ENCODE measurements at regions not wholly inside any gene's neighbourhood (a gene's known extent, or its start where the extent isn't known, plus 50 kb on each side); places are given as distances from the start of the nearest gene placed in this dataset.

DNA sequence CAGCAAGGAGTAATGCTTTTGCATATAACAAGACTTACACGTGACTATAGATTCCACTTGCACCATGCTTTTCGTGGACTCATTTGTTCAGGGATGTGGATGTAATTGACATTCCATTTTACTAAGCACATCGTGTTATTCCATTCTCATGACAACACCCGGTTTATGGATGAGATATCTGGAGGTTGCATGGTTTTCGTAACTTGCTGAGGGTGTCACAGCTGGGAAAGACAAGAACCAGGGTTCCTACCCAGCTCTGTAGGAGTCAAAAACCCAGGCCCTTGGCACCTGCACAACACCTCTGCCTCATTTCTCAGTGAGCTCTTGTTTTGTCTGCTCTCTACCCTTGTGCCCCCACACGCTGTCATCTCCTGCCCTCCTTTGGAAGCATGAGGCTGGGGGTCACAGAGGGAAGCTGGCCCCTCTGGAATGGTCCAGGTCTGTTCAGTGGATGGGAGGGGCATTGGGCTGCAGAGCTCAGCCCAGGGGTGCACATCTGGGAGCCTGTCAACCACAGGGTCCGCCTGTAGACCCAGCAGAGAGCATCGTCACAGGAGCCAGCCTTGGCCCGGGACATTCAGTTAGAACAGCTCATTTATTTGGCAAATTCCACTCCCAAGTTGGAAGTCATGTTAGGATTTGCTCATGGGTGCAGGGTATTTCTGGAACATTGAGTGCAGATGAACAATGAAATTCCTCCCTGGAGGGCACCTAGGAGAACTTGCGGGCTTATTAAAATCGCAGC, 120.1 kb upstream of the TWIST2 start:
- Histone ChIP-seq H3K9ac (no peak overlapping the region), H2AFZ (ENCODE audit: low read depth) (no peak overlapping the region), H3K4me2 (peak overlapping the region; percentile 69; the same call in 1 of the 2 replicates), H3K27ac (ENCODE audit: low read depth in 2 of 2, low read length in 1 of 2) (peak overlapping the region in 1 of 2 experiments; percentile 90; a peak in 2 of 4 replicates), H3K9me2 (no peaks in the 10 kb centered on the region), H3K9me3 (no peaks in the 10 kb centered on the region), H3K4me3 (ENCODE audit: low read depth in 2 of 2, low read length in 1 of 2) (no peak overlapping the region), H3K79me2 (ENCODE audit: insufficient read depth) (no peaks in the 10 kb centered on the region), H3K4me1 (ENCODE audit: control insufficient read depth in 1 of 2, insufficient read depth in 2 of 2, low read depth in 1 of 2, low read length in 1 of 2) (peaks cover 6 to 10% of the 10 kb centered on the region in 2 experiments; a peak in 1 of 4 replicates), H3K27me3 (ENCODE audit: insufficient read depth) (no peaks in the 10 kb centered on the region), H4K20me1 (ENCODE audit: insufficient read depth) (no peaks in the 10 kb centered on the region), H3K36me3 (replicated peaks in 1 of 2; ENCODE audit: control insufficient read depth in 1 of 2, insufficient read depth in 2 of 2, low read length in 1 of 2) (no peaks in the 10 kb centered on the region), H3F3A (replicated peaks; ENCODE audit: insufficient read depth) (peaks cover 17% of the 10 kb centered on the region)
- ChIA-PET CTCF (interaction anchor here (0.8 to 1.9 kb wide), 4 partner anchors 12 to 214 kb away, joined by 3 to 9 read pairs (median 4); no protein-coding TSS in a partner anchor), POLR2A (no interaction called here)
- TF ChIP-seq YY1 (IDR thresholded peaks at IDR 0.05; ENCODE audit: low read depth) (no peak), JUND (IDR thresholded peaks at IDR 0.05) (0 out of 2 replicates have a peak, but pooled peaks have one; percentile 35), FOXJ3 (CRISPR knock-in tag; IDR thresholded peaks at IDR 0.05) (no peak), MEF2A (IDR thresholded peaks at IDR 0.05; ENCODE audit: borderline replicate concordance, low read depth) (no peak), MXI1 (IDR thresholded peaks at IDR 0.05; ENCODE audit: low read depth, low read length) (no peak), TAF1 (IDR thresholded peaks at IDR 0.05; ENCODE audit: borderline replicate concordance, low read depth, low read length) (no peak), TCF12 (IDR thresholded peaks at IDR 0.05) (peak; percentile 87), EP300 (IDR thresholded peaks at IDR 0.05; ENCODE audit: borderline replicate concordance in 1 of 2, low read depth in 1 of 2, low read length in 1 of 2) (peak; percentile 17 to 44; a peak in 2 of 4 replicates), FOSL2 (IDR thresholded peaks at IDR 0.05; ENCODE audit: borderline replicate concordance, low read depth) (no peak), NFIC (IDR thresholded peaks at IDR 0.05; ENCODE audit: borderline replicate concordance) (0 out of 2 replicates have a peak, but pooled peaks have one; percentile 7), NRF1 (IDR thresholded peaks at IDR 0.05; ENCODE audit: low read depth, low read length) (no peak), GABPA (IDR thresholded peaks at IDR 0.05; ENCODE audit: low read depth) (no peak), CHD2 (IDR thresholded peaks at IDR 0.05; ENCODE audit: low read length, partially characterized antibody) (no peak), SIN3A (IDR thresholded peaks at IDR 0.05; ENCODE audit: borderline replicate concordance, low read depth, low read length) (no peak), FOXM1 (IDR thresholded peaks at IDR 0.05; ENCODE audit: low read depth) (no peak), RFX5 (IDR thresholded peaks at IDR 0.05; ENCODE audit: low read length) (no peak), TEAD4 (IDR thresholded peaks at IDR 0.05; ENCODE audit: borderline replicate concordance, insufficient read depth) (peak; percentile 49; the same call in 1 of the 2 replicates), SMC3 (IDR thresholded peaks at IDR 0.05; ENCODE audit: low read depth, low read length) (peak; percentile 2; the same call in 1 of the 2 replicates), RXRA (IDR thresholded peaks at IDR 0.05; ENCODE audit: borderline replicate concordance, low read depth) (no peak), EZH2phosphoT487 (IDR thresholded peaks at IDR 0.05; ENCODE audit: borderline replicate concordance, low read depth) (no peak), GATA2 (CRISPR knock-in tag; IDR thresholded peaks at IDR 0.05) (no peak)
- TF ChIP-seq, protein P1, sequence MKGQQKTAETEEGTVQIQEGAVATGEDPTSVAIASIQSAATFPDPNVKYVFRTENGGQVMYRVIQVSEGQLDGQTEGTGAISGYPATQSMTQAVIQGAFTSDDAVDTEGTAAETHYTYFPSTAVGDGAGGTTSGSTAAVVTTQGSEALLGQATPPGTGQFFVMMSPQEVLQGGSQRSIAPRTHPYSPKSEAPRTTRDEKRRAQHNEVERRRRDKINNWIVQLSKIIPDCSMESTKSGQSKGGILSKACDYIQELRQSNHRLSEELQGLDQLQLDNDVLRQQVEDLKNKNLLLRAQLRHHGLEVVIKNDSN (IDR thresholded peaks at IDR 0.05; ENCODE audit: borderline replicate concordance, low read depth), result no peak
- TF ChIP-seq, protein P2, sequence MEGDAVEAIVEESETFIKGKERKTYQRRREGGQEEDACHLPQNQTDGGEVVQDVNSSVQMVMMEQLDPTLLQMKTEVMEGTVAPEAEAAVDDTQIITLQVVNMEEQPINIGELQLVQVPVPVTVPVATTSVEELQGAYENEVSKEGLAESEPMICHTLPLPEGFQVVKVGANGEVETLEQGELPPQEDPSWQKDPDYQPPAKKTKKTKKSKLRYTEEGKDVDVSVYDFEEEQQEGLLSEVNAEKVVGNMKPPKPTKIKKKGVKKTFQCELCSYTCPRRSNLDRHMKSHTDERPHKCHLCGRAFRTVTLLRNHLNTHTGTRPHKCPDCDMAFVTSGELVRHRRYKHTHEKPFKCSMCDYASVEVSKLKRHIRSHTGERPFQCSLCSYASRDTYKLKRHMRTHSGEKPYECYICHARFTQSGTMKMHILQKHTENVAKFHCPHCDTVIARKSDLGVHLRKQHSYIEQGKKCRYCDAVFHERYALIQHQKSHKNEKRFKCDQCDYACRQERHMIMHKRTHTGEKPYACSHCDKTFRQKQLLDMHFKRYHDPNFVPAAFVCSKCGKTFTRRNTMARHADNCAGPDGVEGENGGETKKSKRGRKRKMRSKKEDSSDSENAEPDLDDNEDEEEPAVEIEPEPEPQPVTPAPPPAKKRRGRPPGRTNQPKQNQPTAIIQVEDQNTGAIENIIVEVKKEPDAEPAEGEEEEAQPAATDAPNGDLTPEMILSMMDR (IDR thresholded peaks at IDR 0.05), result no peak
- TF ChIP-seq, protein P3, sequence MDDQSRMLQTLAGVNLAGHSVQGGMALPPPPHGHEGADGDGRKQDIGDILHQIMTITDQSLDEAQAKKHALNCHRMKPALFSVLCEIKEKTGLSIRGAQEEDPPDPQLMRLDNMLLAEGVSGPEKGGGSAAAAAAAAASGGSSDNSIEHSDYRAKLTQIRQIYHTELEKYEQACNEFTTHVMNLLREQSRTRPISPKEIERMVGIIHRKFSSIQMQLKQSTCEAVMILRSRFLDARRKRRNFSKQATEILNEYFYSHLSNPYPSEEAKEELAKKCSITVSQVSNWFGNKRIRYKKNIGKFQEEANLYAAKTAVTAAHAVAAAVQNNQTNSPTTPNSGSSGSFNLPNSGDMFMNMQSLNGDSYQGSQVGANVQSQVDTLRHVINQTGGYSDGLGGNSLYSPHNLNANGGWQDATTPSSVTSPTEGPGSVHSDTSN (IDR thresholded peaks at IDR 0.05), result peak; percentile 74
- TF ChIP-seq, protein P4, sequence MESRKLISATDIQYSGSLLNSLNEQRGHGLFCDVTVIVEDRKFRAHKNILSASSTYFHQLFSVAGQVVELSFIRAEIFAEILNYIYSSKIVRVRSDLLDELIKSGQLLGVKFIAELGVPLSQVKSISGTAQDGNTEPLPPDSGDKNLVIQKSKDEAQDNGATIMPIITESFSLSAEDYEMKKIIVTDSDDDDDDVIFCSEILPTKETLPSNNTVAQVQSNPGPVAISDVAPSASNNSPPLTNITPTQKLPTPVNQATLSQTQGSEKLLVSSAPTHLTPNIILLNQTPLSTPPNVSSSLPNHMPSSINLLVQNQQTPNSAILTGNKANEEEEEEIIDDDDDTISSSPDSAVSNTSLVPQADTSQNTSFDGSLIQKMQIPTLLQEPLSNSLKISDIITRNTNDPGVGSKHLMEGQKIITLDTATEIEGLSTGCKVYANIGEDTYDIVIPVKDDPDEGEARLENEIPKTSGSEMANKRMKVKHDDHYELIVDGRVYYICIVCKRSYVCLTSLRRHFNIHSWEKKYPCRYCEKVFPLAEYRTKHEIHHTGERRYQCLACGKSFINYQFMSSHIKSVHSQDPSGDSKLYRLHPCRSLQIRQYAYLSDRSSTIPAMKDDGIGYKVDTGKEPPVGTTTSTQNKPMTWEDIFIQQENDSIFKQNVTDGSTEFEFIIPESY (IDR thresholded peaks at IDR 0.05; ENCODE audit: borderline replicate concordance, low read depth), result no peak
- 49% methylated on average over 9 of the region's 11 CpGs for WGBS (ENCODE audit: low lambda C conversion rate)
- DNase-seq, result no peak

Data from SK-N-SH (cell line).